H1 (cell line): ENCODE measurements at regions not wholly inside any gene's neighbourhood (a gene's known extent, or its start where the extent isn't known, plus 50 kb on each side); places are given as distances from the start of the nearest gene placed in this dataset.

Source experiments
- CTCF ChIA-PET: fragments of 300-600 bp; sonication (Branson Sonifier 250); formaldehyde crosslinking; loops from one replicate; lab custom pipeline; 2021; ENCODE audit not compliant: partially characterized antibody; lab: Charles Lee
- POLR2A ChIA-PET: fragments of 300-600 bp; sonication (Branson Sonifier 250); formaldehyde crosslinking; loops from one replicate; lab custom pipeline; 2021; ENCODE audit warnings: inconsistent platforms; ENCODE audit not compliant: partially characterized antibody; lab: Charles Lee
- DNase-seq, 2 experiments: peaks; one replicate each; pipeline versions ENCODE4 v3.0.0 to v3.0.0-alpha.2; 2010 to 2022; ENCODE audit warnings: low spot score in 2 of 2, low read depth in 1 of 2, mixed read lengths in 1 of 2
- FAIRE-seq: peaks from 2 replicates; lab custom pipeline; 2011; peaks lifted over from hg19 to GRCh38; lab: Jason Lieb, UNC
- H2AFZ ChIP-seq: 2 replicates; pipeline ENCODE4 v1.8.1; 2012; ENCODE audit warnings: low read length, inconsistent platforms
- H2AK5ac ChIP-seq: 2 replicates; pipeline ENCODE4 v1.6.1; 2013; ENCODE audit warnings: low read depth, low read length
- H2BK120ac ChIP-seq: replicated peaks from 2 replicates; pipeline ENCODE3; 2013; ENCODE audit warnings: low read depth, low read length, inconsistent platforms
- H2BK12ac ChIP-seq: 2 replicates; pipeline ENCODE4 v1.6.1; 2013; ENCODE audit warnings: low read depth, low read length
- H2BK15ac ChIP-seq: 2 replicates; pipeline ENCODE4 v1.6.1; 2013; ENCODE audit warnings: low read length
- H2BK20ac ChIP-seq: 2 replicates; pipeline ENCODE4 v1.6.1; 2013; ENCODE audit warnings: low read length
- H2BK5ac ChIP-seq: 2 replicates; pipeline ENCODE4 v1.6.1; 2013; ENCODE audit warnings: low read depth, low read length
- H3K14ac ChIP-seq: 2 replicates; pipeline ENCODE4 v1.6.1; 2013; ENCODE audit warnings: inconsistent platforms; ENCODE audit not compliant: insufficient read length
- H3K18ac ChIP-seq: 2 replicates; pipeline ENCODE4 v1.6.1; 2013; ENCODE audit warnings: low read length; ENCODE audit errors: extremely low read depth
- H3K23ac ChIP-seq: 2 replicates; pipeline ENCODE4 v1.6.1; 2013; ENCODE audit warnings: inconsistent platforms; ENCODE audit not compliant: insufficient read length
- H3K23me2 ChIP-seq: 2 replicates; pipeline ENCODE4 v1.6.1; 2013; ENCODE audit warnings: low read depth, low read length
- H3K27ac ChIP-seq: 2 replicates; pipeline ENCODE4 v1.6.1; 2011; ENCODE audit warnings: low read depth, low read length, inconsistent platforms
- H3K27me3 ChIP-seq, 4 experiments: replicated peaks in 1 of 4; 1 replicate in 1 of 4; 2 replicates in 3 of 4; pipeline versions ENCODE4 v1.6.1 to v1.8.1; 2011 to 2013; ENCODE audit warnings: low read length in 3 of 4, mild to moderate bottlenecking in 3 of 4, inconsistent platforms in 2 of 4, mixed read lengths in 2 of 4, moderate library complexity in 1 of 4; ENCODE audit not compliant: control insufficient read depth in 3 of 4, insufficient read depth in 3 of 4; ENCODE audit errors: extremely low read depth in 1 of 4
- H3K36me3 ChIP-seq, 4 experiments: 2 replicates each; pipeline versions ENCODE4 v1.6.1 to v1.8.1; 2011 to 2013; ENCODE audit warnings: mild to moderate bottlenecking in 4 of 4, low read length in 3 of 4, moderate library complexity in 2 of 4, control low read depth in 1 of 4, inconsistent platforms in 1 of 4; ENCODE audit not compliant: insufficient read depth in 4 of 4, control insufficient read depth in 2 of 4
- H3K4ac ChIP-seq: replicated peaks from 2 replicates; pipeline ENCODE3; 2013; ENCODE audit warnings: low read length, low read depth, mixed read lengths, inconsistent platforms; ENCODE audit not compliant: insufficient read length
- H3K4me1 ChIP-seq, 4 experiments: replicated peaks in 1 of 4; 1 replicate in 1 of 4; 2 replicates in 3 of 4; pipeline versions ENCODE4 v1.6.1 to v1.8.1; 2011 to 2013; ENCODE audit warnings: low read length in 3 of 4, inconsistent platforms in 2 of 4, mixed read lengths in 1 of 4; ENCODE audit not compliant: insufficient read depth in 4 of 4, control insufficient read depth in 3 of 4
- H3K4me2 ChIP-seq, 2 experiments: 2 replicates each; pipeline versions ENCODE4 v1.6.1 to v1.8.1; 2011 to 2013; ENCODE audit warnings: low read depth in 2 of 2, low read length in 2 of 2, control low read depth in 1 of 2, inconsistent platforms in 1 of 2, mild to moderate bottlenecking in 1 of 2; ENCODE audit not compliant: insufficient read depth in 1 of 2
- H3K4me3 ChIP-seq, 4 experiments: fragments of 200-600, 300-600 bp in 1 of 4; sonication (generic), shearing (Covaris generic), sonication (Bioruptor Twin) in 1 of 4; 2 replicates each; pipeline versions ENCODE4 v1.5.1 to v1.8.1; 2011 to 2016; ENCODE audit warnings: low read length in 4 of 4, low read depth in 3 of 4, control low read depth in 2 of 4, inconsistent platforms in 2 of 4, mild to moderate bottlenecking in 2 of 4, mixed read lengths in 1 of 4, moderate library complexity in 1 of 4; ENCODE audit not compliant: insufficient read depth in 2 of 4; ENCODE audit errors: extremely low read depth in 1 of 4
- H3K56ac ChIP-seq: replicated peaks from 2 replicates; pipeline ENCODE3; 2013; ENCODE audit warnings: low read depth, mild to moderate bottlenecking, mixed read lengths, low read length, inconsistent platforms; ENCODE audit not compliant: insufficient read length
- H3K79me1 ChIP-seq: 2 replicates; pipeline ENCODE4 v1.6.1; 2013; ENCODE audit warnings: low read depth, low read length, control low read depth
- H3K79me2 ChIP-seq, 2 experiments: 2 replicates each; pipeline versions ENCODE4 v1.6.1 to v1.8.1; 2012 to 2013; ENCODE audit warnings: low read length in 2 of 2, mild to moderate bottlenecking in 2 of 2, inconsistent platforms in 1 of 2; ENCODE audit not compliant: insufficient read depth in 2 of 2, control insufficient read depth in 1 of 2
- H3K9ac ChIP-seq, 4 experiments: replicated peaks in 1 of 4; 1 replicate in 1 of 4; 2 replicates in 3 of 4; pipeline versions ENCODE4 v1.6.1 to v1.8.1; 2011 to 2013; ENCODE audit warnings: low read depth in 3 of 4, low read length in 3 of 4, control low read depth in 2 of 4, mild to moderate bottlenecking in 2 of 4, moderate library complexity in 2 of 4, inconsistent platforms in 1 of 4; ENCODE audit errors: extremely low read depth in 1 of 4
- H3K9me3 ChIP-seq, 2 experiments: 2 replicates each; pipeline versions ENCODE4 v1.6.1 to v1.8.1; 2012 to 2013; ENCODE audit warnings: mild to moderate bottlenecking in 2 of 2, moderate library complexity in 2 of 2, control low read depth in 1 of 2, inconsistent platforms in 1 of 2, low read depth in 1 of 2, low read length in 1 of 2, mixed read lengths in 1 of 2; ENCODE audit not compliant: insufficient read depth in 2 of 2
- H4K20me1 ChIP-seq, 2 experiments: replicated peaks in 1 of 2; 2 replicates each; pipeline versions ENCODE3 to v1.8.1; 2011 to 2013; ENCODE audit warnings: inconsistent platforms in 2 of 2, low read length in 2 of 2, mild to moderate bottlenecking in 1 of 2; ENCODE audit not compliant: insufficient read depth in 2 of 2, control insufficient read depth in 1 of 2
- H4K5ac ChIP-seq: 2 replicates; pipeline ENCODE4 v1.6.1; 2013; ENCODE audit warnings: low read length, low read depth, mixed read lengths, inconsistent platforms; ENCODE audit not compliant: insufficient read length
- H4K8ac ChIP-seq: 2 replicates; pipeline ENCODE4 v1.8.0; 2013; ENCODE audit warnings: mild to moderate bottlenecking, moderate library complexity, low read length, inconsistent platforms; ENCODE audit not compliant: insufficient read depth; ENCODE audit errors: extremely low read depth
- H4K91ac ChIP-seq: replicated peaks from 2 replicates; pipeline ENCODE3; 2013; ENCODE audit warnings: low read length, mixed read lengths, inconsistent platforms; ENCODE audit not compliant: insufficient read length
- ATF3 ChIP-seq: IDR thresholded peaks from 2 replicates; pipeline ENCODE4 v1.6.1; 2011; ENCODE audit warnings: low read depth, mild to moderate bottlenecking, low read length; ENCODE audit not compliant: insufficient read depth
- CHD2 ChIP-seq: IDR thresholded peaks from 2 replicates; pipeline ENCODE4 v1.6.1; 2012; ENCODE audit warnings: low read length, improper control_type of control experiment
- EZH2 ChIP-seq: fragments of 200-600 bp; sonication (generic); IDR thresholded peaks from 2 replicates; pipeline ENCODE4 v1.7.1; 2012; ENCODE audit warnings: low read depth, mild to moderate bottlenecking, moderate library complexity, low read length, inconsistent platforms; ENCODE audit not compliant: severe bottlenecking
- GABPA ChIP-seq: IDR thresholded peaks from 2 replicates; pipeline ENCODE4 v1.6.1; 2011; ENCODE audit warnings: mild to moderate bottlenecking, low read length, moderate library complexity, borderline replicate concordance; ENCODE audit not compliant: insufficient read depth
- NANOG ChIP-seq: IDR thresholded peaks from 2 replicates; pipeline ENCODE4 v1.6.1; 2011; ENCODE audit warnings: low read length, low read depth, mild to moderate bottlenecking, inconsistent platforms; ENCODE audit not compliant: insufficient read depth, poor library complexity, severe bottlenecking
- RBBP5 ChIP-seq: IDR thresholded peaks from 2 replicates; pipeline ENCODE4 v1.7.1; 2012; ENCODE audit warnings: low read depth, mild to moderate bottlenecking, inconsistent platforms, low read length, moderate library complexity, borderline replicate concordance
- RFX5 ChIP-seq: IDR thresholded peaks from 2 replicates; pipeline ENCODE4 v1.6.1; 2011; ENCODE audit warnings: low read depth, low read length, improper control_type of control experiment, borderline replicate concordance
- RNF2 ChIP-seq: fragments of 200-900, 300-1000 bp; sonication (generic); IDR thresholded peaks from 2 replicates; pipeline ENCODE4 v1.7.1; 2016; ENCODE audit warnings: borderline replicate concordance, low read depth, mild to moderate bottlenecking, antibody characterized with exemption, low read length; ENCODE audit not compliant: poor library complexity, severe bottlenecking; ENCODE audit errors: missing control alignments
- SP4 ChIP-seq: IDR thresholded peaks from 2 replicates; pipeline ENCODE4 v1.6.1; 2012; ENCODE audit warnings: low read length, inconsistent platforms
- TAF1 ChIP-seq: IDR thresholded peaks from 2 replicates; pipeline ENCODE4 v1.6.1; 2011; ENCODE audit warnings: mild to moderate bottlenecking, low read depth, low read length
- TF ChIP-seq, protein P1 (sequence below), 3 experiments: IDR thresholded peaks; 1 replicate in 2 of 3; 2 replicates in 1 of 3; pipeline versions ENCODE4 v1.5.1 to v1.6.1; 2011; ENCODE audit warnings: low read length in 3 of 3, mild to moderate bottlenecking in 3 of 3, inconsistent platforms in 2 of 3, low read depth in 1 of 3, moderate library complexity in 1 of 3; ENCODE audit not compliant: insufficient read depth in 1 of 3; ENCODE audit errors: control extremely low read depth in 1 of 3

DNA sequence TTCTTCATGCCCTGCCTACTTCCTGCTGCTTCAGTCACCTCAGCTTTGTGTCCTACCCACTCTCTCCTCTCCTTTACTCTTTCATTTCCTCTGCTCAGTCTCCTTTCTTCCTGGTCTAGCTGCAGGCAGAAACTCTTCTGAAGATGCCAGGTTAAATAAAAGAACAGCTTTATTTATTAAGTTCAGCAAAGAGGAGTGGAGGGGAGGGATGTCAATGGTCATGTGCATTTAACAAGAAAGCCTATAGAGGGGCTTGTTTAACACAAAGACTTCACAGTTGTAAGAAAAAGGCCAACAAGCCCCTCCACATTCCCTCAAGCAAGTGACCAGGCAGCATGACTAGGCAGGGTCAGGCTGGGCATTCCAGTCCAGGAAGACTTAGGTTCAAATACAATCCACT lies 609.2 kb downstream of the INSC start:
- H2BK15ac ChIP-seq: no peak overlapping the region
- H4K5ac ChIP-seq: no peak overlapping the region
- no peaks in the 10 kb centered on the region for H3K27me3 ChIP-seq
- H2BK20ac ChIP-seq: no peak overlapping the region
- no peak overlapping the region for H2BK5ac ChIP-seq
- no peak overlapping the region for H3K4me2 ChIP-seq
- H3K4me1 ChIP-seq: no peaks in the 10 kb centered on the region
- H2AK5ac ChIP-seq: no peak overlapping the region
- no peak overlapping the region for H4K8ac ChIP-seq
- H3K27ac ChIP-seq: no peak overlapping the region
- H3K18ac ChIP-seq: no peak overlapping the region
- H2BK120ac ChIP-seq: no peak overlapping the region
- no peak overlapping the region for H3K4ac ChIP-seq
- H3K36me3 ChIP-seq: no peaks in the 10 kb centered on the region
- no peak overlapping the region for H4K91ac ChIP-seq
- TF ChIP-seq RBBP5 (no peak), SP4 (no peak), TAF1 (no peak), NANOG (no peak), EZH2 (no peak), CHD2 (no peak), RFX5 (no peak), ATF3 (no peak), RNF2 (no peak), GABPA (no peak)
- TF ChIP-seq, protein P1, sequence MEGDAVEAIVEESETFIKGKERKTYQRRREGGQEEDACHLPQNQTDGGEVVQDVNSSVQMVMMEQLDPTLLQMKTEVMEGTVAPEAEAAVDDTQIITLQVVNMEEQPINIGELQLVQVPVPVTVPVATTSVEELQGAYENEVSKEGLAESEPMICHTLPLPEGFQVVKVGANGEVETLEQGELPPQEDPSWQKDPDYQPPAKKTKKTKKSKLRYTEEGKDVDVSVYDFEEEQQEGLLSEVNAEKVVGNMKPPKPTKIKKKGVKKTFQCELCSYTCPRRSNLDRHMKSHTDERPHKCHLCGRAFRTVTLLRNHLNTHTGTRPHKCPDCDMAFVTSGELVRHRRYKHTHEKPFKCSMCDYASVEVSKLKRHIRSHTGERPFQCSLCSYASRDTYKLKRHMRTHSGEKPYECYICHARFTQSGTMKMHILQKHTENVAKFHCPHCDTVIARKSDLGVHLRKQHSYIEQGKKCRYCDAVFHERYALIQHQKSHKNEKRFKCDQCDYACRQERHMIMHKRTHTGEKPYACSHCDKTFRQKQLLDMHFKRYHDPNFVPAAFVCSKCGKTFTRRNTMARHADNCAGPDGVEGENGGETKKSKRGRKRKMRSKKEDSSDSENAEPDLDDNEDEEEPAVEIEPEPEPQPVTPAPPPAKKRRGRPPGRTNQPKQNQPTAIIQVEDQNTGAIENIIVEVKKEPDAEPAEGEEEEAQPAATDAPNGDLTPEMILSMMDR (IDR thresholded peaks at IDR 0.05; ENCODE audit: control extremely low read depth in 1 of 3, insufficient read depth in 1 of 3, low read depth in 1 of 3, low read length in 3 of 3): no peak
- H2AFZ ChIP-seq: no peak overlapping the region
- H3K4me3 ChIP-seq: no peak overlapping the region
- FAIRE-seq (no peak), DNase-seq (no peak)
- H2BK12ac ChIP-seq: no peak overlapping the region
- POLR2A ChIA-PET: interaction anchor here (1.9 kb wide), 1 partner anchor 13 kb away, joined by 4 read pairs; no protein-coding TSS in a partner anchor
- H3K56ac ChIP-seq: no peak overlapping the region
- no peak overlapping the region for H3K9ac ChIP-seq
- H3K79me2 ChIP-seq: no peaks in the 10 kb centered on the region
- CTCF ChIA-PET: interaction anchor here (0.9 to 1.6 kb wide), 3 partner anchors 9 to 95 kb away, joined by 3 read pairs; no protein-coding TSS in a partner anchor
- H3K23me2 ChIP-seq: no peaks in the 10 kb centered on the region
- peaks cover 0 to 2% of the 10 kb centered on the region in 2 experiments; a peak in 2 of 4 replicates for H3K9me3 ChIP-seq
- no peak overlapping the region for H3K23ac ChIP-seq
- H3K14ac ChIP-seq: no peak overlapping the region
- no peaks in the 10 kb centered on the region for H3K79me1 ChIP-seq
- H4K20me1 ChIP-seq: no peaks in the 10 kb centered on the region
